HG02970 (cell line): ENCODE measurements at regions not wholly inside any gene's neighbourhood (a gene's known extent, or its start where the extent isn't known, plus 50 kb on each side); places are given as distances from the start of the nearest gene placed in this dataset.

Experiments used
- ATAC-seq: cut with Tn5 transposase; IDR thresholded peaks from one replicate; pipeline ENCODE4 v1.9.1; 2021; ENCODE audit warnings: mild to moderate bottlenecking, moderate library complexity, moderate number of reproducible peaks; ENCODE audit not compliant: unreplicated experiment, low FRiP score

- ATAC-seq: no peak
Measured at GRCh38 chr4:135344492-135344891, 1142.9 kb upstream of the PABPC4L start.

GRCh38 chr4:135338181-135338580 lies 1136.6 kb upstream of the PABPC4L start:
- no peak for ATAC-seq

- ATAC-seq: no peak
Measured at GRCh38 chr4:135325264-135325663, 1123.7 kb upstream of the PABPC4L start.

DNA sequence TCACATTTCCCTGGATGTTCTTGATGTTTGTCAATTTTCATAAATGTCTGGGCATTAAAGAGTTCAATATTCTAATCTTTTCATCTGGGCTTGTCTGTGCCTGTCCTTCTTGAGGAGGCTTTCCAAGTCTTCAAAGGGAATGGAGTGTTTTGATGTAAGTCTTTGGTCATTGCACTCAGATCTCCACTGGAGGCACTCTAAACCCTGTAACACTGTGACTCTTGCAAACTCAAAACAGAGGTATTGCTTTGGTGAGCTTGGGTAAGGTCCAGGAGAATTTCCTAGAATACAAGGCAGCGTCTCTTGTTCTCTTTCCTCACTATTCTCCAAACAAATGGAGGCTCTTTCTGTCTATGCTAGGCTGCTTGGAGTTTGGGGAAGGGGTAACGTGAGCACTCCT lies 1118.1 kb upstream of the PABPC4L start:
- ATAC-seq: no peak

- no peak for ATAC-seq
Measured at GRCh38 chr4:135316266-135316779, 1114.7 kb upstream of the PABPC4L start.

DNA sequence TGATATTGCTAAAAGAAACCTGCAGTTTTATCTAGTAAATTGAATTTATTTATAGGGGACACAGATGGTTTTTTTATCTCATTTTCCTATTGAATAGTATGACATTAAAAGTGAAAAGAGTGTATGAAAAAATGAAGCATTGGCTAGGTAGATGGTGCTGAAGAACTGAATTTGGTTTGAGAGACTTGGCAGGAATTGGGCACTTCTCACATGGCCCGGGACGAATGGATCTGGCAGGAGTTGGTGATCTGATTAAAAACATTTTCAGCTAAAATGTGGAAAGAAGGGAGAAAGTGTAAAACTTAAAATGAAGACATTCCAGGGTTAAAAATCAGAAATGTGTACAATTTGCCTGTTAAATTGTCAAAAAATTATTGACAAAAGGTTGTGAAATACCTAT lies 1088.5 kb upstream of the PABPC4L start:
- no peak for ATAC-seq

GRCh38 chr4:135283934-135284333 lies 1082.3 kb upstream of the PABPC4L start:
- no peak for ATAC-seq

- no peak for ATAC-seq
Measured at GRCh38 chr4:135282676-135283075, 1081.1 kb upstream of the PABPC4L start.

GRCh38 chr4:135281230-135281629 lies 1079.6 kb upstream of the PABPC4L start:
- no peak for ATAC-seq

GRCh38 chr4:135277980-135278315 lies 1076.4 kb upstream of the PABPC4L start:
- ATAC-seq: no peak

GRCh38 chr4:135277068-135277979 lies 1075.7 kb upstream of the PABPC4L start:
- ATAC-seq: no peak

DNA sequence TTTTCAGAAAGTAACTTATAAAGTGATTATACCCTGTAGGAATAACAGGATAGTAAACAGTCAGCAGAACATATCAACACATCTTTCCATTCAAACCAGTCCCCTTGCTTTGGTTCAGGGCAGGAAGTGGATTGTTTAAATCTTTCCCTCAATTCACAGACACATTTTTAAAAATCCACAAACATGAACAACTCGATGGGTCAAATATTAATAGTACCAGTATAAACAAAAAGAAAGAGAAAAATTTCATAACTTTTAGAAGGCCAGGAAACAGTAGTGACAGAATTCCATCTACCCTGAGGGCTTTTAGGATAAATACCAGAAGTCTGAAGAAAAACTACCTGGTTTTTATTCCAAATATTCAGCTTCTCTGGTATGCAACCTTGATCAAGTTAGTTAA lies 1072.8 kb upstream of the PABPC4L start:
- no peak for ATAC-seq

- ATAC-seq: peak; percentile 78
Measured at GRCh38 chr4:135269125-135269890, 1067.7 kb upstream of the PABPC4L start.

DNA sequence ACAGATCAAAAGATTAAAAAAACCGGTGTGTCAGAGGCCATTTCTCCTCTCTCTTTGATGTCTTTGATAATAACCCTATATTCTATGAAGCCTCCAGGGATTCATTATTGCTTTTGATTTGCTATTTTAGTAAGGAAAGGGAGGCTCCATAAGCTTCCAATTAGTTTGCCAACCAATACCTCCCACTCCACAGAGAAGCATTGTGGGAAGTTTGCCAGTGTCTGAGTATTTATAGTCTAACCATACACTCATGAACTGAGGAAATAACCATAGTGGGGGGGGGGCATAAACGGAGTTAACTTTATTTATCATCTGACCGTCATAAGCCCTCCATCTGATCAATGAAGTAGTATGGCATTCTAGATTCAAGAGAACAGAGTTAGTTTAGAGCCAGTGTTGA lies 1066.8 kb upstream of the PABPC4L start:
- ATAC-seq: no peak

- ATAC-seq: no peak
Measured at GRCh38 chr4:135267148-135267865, 1065.7 kb upstream of the PABPC4L start.

GRCh38 chr4:135256111-135256510 lies 1054.5 kb upstream of the PABPC4L start:
- ATAC-seq: no peak

DNA sequence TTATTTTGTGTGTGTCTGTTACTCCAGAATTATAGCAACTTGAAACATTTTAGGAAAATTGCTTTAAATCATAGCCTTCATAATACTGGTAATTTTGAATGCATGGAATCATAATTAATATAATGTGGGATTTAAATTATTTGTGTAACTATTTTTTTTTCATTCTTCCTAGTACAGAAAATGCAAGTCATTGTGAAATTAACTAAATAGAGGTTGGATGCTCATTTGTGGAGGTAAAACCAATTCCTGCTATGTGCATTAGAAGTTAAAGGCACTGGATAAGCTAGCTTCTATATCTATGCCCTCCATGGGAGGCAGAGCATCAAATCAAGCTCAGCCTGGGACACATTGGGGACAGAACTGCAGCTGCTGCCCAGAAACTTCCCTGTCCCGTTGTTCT lies 1048.5 kb upstream of the PABPC4L start:
- no peak for ATAC-seq

DNA sequence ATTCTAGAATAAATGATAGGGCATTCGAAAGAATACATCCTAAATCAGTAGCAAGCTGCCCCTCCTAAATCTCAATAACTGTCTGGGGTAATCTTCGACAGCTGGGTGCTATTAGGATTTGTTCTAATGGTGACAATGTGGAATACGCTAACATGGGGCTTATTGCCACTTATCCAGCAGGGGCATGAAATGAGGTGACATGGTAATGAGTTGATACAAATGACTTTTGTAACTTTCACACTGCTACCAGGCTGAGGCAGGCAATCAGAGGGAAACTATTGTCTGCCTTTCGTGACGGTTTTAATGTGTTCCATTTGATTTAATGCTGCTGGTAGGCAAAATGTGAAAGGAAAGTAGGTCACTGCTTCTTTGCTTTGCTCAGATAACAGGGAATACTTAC lies 1047.4 kb upstream of the PABPC4L start:
- ATAC-seq: no peak

DNA sequence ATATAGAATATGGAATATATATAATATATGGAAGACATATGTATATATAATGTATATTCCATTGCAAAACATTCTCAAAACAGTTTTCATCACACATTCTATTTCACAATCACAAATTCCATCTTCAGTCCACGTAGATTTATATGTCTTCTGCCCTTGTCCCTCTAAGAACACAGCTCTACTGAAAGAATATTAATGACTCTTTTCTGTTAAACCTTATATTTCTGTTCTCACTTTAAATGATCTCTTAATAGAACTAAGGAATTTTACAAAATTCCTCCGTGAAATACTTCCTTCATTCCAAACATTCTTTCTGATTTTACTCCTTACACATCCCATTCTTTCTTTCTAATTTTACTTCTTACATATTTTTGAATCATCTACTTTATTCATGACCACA lies 1043.1 kb upstream of the PABPC4L start:
- no peak for ATAC-seq

- no peak for ATAC-seq
Measured at GRCh38 chr4:135244056-135244455, 1042.5 kb upstream of the PABPC4L start.

DNA sequence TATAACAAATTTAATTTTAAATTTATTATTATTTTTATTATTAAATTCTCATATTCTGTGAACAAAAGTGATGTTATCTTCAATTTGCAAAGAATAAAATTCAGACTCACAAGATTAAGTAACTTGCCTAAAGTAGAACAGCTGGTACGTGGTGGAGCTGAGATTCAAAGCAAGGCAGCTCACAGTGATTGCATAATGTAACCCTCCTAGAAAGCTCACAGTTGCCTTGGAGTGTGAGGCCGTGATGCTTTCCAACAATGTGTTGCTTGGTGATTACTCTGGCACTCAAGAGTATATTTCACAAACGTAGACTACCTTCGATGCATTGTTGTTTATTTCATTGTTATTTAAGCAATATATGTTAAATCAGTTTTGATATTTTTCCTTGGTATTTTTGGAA lies 1039.2 kb upstream of the PABPC4L start:
- no peak for ATAC-seq
